ENCODE measurements at regions not wholly inside any gene's neighbourhood (a gene's known extent, or its start where the extent isn't known, plus 50 kb on each side); places are given as distances from the start of the nearest gene placed in this dataset.

DNA sequence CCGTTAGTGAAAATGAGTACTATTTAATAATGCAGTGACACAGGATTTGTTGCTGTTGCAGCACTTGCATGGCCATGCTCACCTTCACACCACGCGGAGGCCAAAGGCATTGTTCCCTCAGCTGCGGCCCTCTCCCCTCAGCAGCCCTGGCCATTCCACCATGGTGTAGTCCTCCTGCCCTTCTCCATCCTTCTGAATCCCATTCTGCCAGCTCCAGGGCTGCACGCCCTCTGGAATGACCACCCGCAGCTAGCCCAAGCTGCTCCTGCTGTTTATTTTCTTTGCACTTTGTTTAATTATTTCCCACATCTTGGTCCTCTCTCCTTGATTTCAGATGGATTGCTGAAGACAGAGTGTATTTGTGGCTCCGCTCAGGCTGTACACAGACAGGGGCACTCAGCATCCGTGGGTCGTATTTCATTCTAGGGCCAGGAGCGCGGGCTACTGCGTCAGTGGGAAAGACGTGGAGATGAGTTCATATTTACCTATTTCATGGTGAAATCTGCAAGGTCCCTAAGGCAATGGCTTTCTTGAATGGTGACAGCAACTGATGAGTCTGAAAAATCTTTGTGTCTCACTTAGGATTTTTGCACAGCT is 81.4 kb upstream of the DUSP22 start:
- no peak for DNase-seq

- peak; percentile 41 for DNase-seq
These were observed 80.3 kb upstream of the DUSP22 start for GRCh38 chr6:211871-212497.

GRCh38 chr6:213284-213683 is 79.0 kb upstream of the DUSP22 start:
- DNase-seq: no peak

DNA sequence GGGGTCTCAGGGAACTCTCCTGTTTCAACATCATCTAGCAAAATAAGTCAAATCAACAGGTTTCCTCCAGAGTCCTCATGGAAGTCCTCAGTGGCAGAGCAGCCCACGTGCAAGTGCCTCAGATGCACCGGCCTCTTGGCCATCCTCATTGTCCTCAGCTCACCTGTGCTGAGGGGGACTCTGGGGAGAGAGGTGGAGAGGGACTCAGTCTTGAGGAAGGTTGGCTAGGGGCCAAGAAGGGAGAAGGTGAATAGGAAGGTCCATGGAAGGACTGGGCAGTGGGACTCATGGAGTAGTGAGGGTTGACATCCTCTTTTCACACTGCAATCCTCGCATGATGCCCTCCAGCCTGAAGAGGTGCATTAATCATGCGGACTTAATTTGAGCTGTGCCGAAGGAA is 77.9 kb upstream of the DUSP22 start:
- no peak for DNase-seq

- no peak for DNase-seq
These were observed 76.8 kb upstream of the DUSP22 start for GRCh38 chr6:215335-216034.

DNA sequence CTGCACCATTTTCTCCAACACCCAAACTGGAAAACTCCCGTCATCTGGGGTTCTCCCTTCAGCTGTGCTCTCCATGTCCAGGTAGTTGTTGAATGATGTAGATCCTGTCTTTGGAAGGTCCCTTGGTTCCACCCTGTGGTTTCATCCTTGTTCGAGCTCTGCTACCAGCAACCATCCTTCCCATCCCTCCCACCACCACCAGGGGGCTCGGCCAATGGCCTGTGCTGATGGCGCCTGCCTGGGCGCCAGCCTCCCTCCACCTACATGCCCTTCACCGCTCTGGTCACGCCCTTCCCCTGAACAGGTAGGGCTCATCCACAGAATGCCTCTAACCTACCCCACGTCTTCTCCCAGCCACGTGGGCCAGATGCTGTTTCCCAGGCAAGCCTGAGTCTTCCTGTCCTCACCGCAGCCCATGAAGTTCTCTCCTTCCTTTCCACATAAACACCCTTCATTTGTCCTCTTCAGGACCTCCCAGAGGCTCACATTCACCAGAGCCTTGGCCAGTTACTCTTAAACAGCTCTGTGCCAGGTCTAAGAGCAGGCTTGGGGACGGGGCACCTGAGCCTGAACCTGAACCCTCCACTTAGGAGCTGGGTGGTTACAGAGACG is 75.1 kb upstream of the DUSP22 start:
- DNase-seq: no peak

DNA sequence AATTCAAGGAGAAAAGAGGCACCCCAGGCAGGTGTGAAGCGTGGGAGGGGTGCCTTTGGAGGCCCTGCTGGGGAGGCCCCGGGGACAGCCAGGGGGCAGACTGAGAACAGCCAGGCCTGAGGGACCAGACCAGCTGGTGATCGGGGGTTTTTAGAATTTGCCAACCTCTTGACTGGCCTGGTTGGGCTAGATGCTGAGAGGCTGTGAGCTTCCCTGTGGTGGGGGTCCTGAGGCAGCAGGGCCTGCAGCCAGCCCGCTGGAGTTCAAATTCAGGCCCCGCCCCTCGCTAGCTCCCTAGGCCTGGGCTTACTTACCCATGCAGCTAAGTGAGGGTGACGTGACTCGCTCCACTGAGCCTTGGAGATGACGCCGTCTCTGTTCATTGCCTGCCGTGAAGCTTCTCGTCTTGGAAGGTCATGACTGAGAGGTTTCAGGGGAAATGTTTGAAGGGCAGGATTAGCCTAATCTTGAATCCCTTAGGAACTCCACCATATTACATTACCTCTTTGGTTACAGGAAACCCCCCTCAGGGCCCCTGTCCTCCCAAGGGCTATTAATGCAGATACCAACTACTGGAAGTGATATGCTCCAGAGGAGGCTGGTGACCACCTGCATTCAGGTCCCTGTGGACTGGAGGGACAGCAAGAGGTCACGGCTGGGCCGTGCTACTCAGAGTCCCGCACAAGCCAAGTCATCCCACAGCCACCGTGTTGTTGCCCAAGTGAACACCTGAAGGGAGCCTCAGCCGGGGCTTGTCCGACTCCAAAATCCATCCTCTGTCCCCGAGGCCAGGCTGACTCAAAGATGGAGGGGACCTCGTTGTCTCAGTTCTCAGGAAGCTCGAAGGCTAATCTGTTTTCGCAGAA is 73.9 kb upstream of the DUSP22 start:
- DNase-seq: no peak

DNA sequence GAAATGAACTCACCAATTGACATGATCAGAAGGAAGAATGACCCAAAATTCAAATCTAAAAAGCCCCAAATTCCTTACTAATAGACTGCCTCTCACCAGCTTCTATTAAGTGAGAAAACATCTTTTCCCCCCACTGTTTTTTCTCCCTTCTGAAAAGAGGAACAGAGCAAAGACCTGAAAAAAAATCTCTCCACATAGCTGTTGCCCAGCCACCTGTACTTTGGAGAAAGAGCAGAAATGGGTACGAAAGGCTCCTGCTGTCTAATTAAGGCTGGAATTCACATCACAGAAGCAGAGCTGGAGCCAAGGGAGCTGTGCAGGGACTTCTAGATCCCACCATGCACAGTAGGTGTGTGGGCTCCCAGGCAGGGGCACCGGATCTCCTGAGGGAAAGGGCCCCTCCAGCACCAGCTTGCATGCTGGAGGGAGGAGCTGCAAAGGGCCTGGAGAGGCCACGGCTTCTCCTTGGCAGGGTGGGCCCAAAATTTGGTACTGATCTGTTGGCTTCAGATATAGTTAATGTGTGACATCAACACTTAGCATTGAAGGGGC is 73.2 kb upstream of the DUSP22 start:
- DNase-seq: no peak

- peak; percentile 96 for DNase-seq
These were observed 72.6 kb upstream of the DUSP22 start for GRCh38 chr6:219641-220198.

DNA sequence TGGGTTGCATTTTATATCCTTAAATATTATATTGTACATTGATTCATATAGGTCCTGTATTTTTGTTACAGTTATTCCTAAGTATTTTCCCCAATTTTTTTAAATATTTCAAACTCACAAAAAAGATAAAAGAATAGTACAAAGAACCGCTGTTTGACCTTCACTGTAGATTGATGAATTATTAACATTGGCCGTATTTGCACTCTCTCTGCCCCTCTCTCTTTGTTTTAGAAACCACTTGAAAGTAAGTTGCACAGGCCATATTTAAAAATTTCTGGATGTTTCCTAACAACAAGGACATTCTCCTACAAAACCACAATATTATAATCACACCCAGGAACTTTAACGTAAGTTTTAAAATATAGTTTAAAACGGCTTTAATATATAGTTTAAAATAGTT is 72.0 kb upstream of the DUSP22 start:
- DNase-seq: no peak

GRCh38 chr6:220721-221475 is 71.4 kb upstream of the DUSP22 start:
- peak; percentile 49 for DNase-seq

- DNase-seq: no peak
These were observed 70.5 kb upstream of the DUSP22 start for GRCh38 chr6:221531-222349.

GRCh38 chr6:222468-222867 is 69.8 kb upstream of the DUSP22 start:
- no peak for DNase-seq

DNA sequence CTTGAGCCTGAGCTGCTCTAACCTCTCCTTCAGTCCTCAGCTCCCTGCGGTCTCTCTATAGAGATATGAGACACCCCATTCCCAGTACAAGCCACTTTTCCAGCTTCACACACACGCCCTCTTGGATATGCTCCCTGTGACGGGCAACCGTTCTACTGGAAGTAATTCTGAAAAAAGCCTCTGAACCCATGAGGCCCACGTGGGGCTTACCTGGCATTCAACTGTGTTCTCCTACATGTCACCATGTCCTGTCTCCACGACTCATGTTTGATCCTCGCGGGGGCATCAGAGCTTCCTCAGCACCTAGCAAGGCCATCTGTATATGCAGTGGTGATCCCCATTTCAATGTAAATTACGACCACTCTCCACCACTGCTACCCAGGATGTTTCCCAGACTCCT is 69.2 kb upstream of the DUSP22 start:
- no peak for DNase-seq

- DNase-seq: no peak
These were observed 68.5 kb upstream of the DUSP22 start for GRCh38 chr6:223763-224162.

DNA sequence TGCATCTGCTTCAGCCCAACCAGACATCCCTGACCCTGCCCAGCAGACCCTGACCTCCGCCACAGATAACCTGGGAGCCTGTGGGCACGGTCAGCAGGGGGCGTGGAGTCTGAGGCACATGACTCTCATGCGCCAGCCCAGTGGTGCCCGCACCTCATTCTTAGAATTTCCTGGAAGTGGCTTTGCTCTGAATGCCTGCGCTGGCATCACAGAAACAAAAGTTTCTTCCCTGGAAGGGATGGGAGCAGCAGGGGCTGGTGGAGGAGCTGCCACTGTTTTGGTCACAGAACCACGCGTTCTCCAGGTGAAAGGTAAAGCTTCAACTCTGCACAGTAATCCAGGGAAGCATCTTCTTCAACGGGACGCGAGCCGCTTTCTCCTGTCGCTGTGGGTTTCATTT is 67.9 kb upstream of the DUSP22 start:
- no peak for DNase-seq

- DNase-seq: peak; percentile 90
These were observed 67.1 kb upstream of the DUSP22 start for GRCh38 chr6:225121-225721.

DNA sequence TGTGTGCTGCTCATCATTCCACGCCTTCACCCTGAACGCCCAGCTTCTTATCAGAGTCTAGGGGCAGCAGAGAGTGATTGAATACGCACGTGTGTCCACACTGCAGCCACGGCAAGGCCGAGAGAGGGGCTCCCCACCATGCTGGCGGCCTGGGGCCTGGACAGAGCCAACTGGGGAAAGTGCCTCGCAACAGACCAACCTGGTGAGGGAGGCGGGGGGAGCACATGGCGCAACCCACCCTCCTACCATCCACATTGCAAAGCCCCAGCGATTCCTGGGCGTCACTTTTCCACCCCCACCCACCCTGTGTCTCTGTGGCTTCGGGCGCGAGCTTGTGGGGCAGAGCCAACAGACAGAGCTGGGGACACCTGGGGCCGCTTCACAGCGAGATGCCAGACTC is 66.4 kb upstream of the DUSP22 start:
- DNase-seq: no peak

DNA sequence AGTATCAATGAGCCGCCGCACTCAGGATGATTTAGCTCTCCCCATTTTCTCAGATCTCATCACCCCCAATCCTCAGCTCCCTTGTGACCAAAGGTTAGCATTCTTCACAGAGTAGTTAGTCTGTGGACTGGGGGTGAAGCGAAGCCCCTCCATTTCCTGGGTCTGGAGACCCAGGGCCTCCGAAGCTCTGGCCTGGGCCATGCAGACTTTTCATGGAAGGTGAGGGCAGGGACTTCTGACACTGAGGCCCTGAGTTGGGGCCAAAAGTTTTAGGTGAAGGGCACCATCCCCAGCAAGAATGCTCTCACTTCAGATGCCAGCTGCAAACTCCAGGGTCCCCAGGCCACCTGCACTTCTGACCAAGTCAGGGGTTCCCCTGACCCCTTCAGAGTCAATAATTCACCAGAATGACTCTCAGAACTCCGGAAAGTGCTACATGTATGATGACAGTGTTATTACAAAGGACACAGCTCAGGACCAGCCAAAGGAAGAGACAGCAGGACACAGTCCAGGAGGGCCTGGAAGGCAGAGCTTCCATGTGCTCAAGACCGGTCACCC is 65.7 kb upstream of the DUSP22 start:
- DNase-seq: no peak
